BE2C (cell line): ENCODE measurements at regions not wholly inside any gene's neighbourhood (a gene's known extent, or its start where the extent isn't known, plus 50 kb on each side); places are given as distances from the start of the nearest gene placed in this dataset.
A peak's percentile ranks its signal among the peaks of the same experiment; 100 is the strongest.

Experiments used
- DNase-seq: peaks from one replicate; pipeline ENCODE4 v3.0.0-alpha.2; 2020
- H3K27me3 ChIP-seq: fragments of 250-450 bp; sonication (Bioruptor Pico); 2 replicates; pipeline ENCODE4 v1.5.1; 2020; ENCODE audit warnings: mild to moderate bottlenecking
- H3K36me3 ChIP-seq: fragments of 250-450 bp; sonication (Bioruptor Pico); 2 replicates; pipeline ENCODE4 v1.5.1; 2020; ENCODE audit warnings: mild to moderate bottlenecking
- H3K4me1 ChIP-seq: fragments of 250-450 bp; sonication (Bioruptor Pico); 2 replicates; pipeline ENCODE4 v1.5.1; 2020
- H3K4me3 ChIP-seq: 2 replicates; pipeline ENCODE4 v1.5.1; 2011; ENCODE audit warnings: low read depth, low read length
- H3K9me3 ChIP-seq: fragments of 250-450 bp; sonication (Bioruptor Pico); 2 replicates; pipeline ENCODE4 v1.5.1; 2020
- TF ChIP-seq, protein P1 (sequence below): IDR thresholded peaks from 2 replicates; pipeline ENCODE4 v1.5.1; 2012; ENCODE audit warnings: mild to moderate bottlenecking, low read depth, low read length

DNA sequence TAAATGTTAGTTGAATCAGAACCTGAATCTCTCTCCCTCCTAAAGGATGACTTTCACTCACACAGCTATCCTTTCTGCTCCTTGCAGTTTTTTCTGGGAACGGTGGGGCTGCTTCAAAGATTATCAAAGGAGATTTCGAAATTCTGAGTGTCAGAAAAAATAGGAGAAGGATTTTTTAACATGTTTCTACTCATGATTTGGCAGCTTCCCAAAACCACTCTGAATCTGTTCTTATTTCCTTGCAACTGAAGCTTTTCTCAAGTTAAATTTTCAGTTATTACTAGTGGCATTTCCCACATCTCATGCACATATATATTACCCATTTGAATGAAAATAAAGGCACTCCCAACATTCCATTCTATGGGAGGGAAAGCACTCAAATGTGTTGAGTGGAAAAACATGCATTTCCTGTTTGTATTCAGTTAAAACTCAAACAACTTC lies 123.6 kb downstream of the LCA5 start:
- TF ChIP-seq, protein P1, sequence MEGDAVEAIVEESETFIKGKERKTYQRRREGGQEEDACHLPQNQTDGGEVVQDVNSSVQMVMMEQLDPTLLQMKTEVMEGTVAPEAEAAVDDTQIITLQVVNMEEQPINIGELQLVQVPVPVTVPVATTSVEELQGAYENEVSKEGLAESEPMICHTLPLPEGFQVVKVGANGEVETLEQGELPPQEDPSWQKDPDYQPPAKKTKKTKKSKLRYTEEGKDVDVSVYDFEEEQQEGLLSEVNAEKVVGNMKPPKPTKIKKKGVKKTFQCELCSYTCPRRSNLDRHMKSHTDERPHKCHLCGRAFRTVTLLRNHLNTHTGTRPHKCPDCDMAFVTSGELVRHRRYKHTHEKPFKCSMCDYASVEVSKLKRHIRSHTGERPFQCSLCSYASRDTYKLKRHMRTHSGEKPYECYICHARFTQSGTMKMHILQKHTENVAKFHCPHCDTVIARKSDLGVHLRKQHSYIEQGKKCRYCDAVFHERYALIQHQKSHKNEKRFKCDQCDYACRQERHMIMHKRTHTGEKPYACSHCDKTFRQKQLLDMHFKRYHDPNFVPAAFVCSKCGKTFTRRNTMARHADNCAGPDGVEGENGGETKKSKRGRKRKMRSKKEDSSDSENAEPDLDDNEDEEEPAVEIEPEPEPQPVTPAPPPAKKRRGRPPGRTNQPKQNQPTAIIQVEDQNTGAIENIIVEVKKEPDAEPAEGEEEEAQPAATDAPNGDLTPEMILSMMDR = no peak
- no peak overlapping the region for H3K4me3 ChIP-seq
- no peaks in the 10 kb centered on the region for H3K9me3 ChIP-seq
- DNase-seq = no peak
- H3K4me1 ChIP-seq = no peaks in the 10 kb centered on the region
- no peaks in the 10 kb centered on the region for H3K27me3 ChIP-seq
- no peaks in the 10 kb centered on the region for H3K36me3 ChIP-seq

DNA sequence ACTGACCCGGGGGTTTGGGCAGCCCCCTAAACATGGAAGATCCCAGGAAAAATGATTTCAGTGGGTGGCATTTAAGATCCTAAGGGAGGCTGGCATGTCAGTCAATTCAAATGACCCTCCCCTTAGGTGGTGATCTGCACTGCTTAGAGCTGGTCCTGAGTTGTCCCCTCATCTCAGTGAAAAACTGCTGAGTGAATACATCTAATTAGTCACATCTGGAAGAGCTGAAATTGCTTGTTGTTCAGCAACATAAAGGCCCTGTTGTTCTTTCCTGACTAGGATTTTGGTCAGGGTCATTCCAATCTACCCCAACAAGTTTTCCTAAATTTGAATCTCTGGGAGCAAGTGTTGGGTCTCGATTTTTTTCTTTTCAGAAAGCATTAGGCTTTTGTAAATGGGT lies 126.4 kb downstream of the LCA5 start:
- H3K4me1 ChIP-seq = no peaks in the 10 kb centered on the region
- H3K4me3 ChIP-seq = no peak overlapping the region
- no peak for DNase-seq
- H3K36me3 ChIP-seq = no peaks in the 10 kb centered on the region
- TF ChIP-seq, protein P1 = no peak
- no peaks in the 10 kb centered on the region for H3K27me3 ChIP-seq
- no peaks in the 10 kb centered on the region for H3K9me3 ChIP-seq

DNA sequence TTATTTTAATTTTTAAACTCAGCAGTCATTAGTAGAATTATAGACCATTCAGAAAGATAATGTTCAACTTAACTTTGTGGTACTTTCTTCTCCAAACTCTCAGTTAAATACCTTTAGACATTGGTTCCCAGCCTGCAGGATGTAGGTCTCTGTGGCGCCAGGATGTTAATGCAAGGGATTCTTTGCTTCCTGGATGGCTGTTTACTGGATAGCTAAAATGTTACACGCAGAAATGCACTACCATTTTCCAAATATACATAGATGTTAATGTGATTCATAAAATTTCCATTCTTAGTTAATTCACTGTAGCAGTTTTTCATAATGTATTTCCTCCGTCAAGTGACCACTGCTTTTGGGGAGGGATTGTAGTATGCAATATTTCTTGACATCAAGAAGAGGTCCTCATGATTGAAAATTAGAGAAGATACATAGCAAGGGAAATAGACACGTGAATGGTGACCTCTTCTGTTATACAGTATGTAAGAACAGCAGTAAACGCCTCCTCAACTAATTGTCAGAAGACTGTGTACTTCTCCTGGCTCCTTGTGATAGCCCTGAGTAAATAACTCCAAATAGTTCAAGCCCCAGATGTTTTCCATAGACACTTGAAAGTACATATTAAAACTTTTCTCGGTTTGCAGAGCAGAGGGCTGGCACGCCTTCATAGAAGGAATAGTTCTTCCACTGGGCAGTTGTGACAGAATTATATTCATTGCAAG lies 128.8 kb downstream of the LCA5 start:
- Histone ChIP-seq H3K4me3 (no peak overlapping the region), H3K36me3 (no peaks in the 10 kb centered on the region), H3K27me3 (no peaks in the 10 kb centered on the region), H3K9me3 (no peaks in the 10 kb centered on the region), H3K4me1 (no peaks in the 10 kb centered on the region)
- DNase-seq = no peak
- TF ChIP-seq, protein P1 = no peak

DNA sequence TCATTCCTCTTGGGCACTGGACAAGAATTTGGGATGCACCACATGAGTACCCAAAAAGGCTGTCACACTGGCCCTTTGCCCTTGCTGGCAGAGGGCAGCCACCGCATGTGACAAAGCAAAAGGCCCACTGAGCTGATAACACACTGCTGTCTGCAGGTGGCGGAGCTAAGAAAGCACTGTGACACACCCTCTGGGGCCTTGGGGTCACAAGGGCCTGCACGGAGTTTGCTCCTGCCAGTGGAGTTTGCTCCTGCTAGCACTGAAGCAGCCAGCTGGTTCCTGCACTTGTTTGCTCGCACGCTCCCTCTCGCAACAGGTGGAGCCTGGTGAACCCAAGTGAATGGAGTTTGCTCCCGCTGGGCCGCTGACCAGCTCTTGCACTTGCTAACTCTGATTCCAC lies 132.6 kb downstream of the LCA5 start:
- Histone ChIP-seq H3K27me3 (no peaks in the 10 kb centered on the region), H3K4me1 (no peaks in the 10 kb centered on the region), H3K36me3 (no peaks in the 10 kb centered on the region), H3K4me3 (no peak overlapping the region), H3K9me3 (no peaks in the 10 kb centered on the region)
- TF ChIP-seq, protein P1 = no peak
- DNase-seq = no peak

DNA sequence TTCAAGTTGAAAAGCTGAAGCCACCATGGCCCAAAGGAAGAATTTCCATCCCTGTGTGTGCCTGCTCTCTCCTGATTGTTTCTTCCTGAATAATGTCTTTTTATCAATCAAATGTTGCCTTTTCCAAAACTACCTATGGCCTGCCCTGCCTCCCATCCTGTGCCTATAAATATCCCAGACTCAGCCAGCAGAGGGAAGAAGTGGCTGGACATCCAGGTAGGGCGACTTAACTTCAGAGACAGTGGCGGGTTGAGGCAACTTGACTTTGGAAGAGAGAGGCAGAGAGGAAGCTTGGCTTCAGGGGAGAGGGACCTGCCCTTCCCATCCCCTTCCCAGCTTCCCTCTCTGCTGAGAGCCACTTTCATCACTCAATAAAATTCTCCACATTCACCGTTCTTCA lies 133.0 kb downstream of the LCA5 start:
- Histone ChIP-seq H3K36me3 (no peaks in the 10 kb centered on the region), H3K4me1 (no peaks in the 10 kb centered on the region), H3K9me3 (no peaks in the 10 kb centered on the region), H3K4me3 (no peak overlapping the region), H3K27me3 (no peaks in the 10 kb centered on the region)
- no peak for DNase-seq
- TF ChIP-seq, protein P1 = peak; percentile 20; the same call in 1 of the 2 replicates

DNA sequence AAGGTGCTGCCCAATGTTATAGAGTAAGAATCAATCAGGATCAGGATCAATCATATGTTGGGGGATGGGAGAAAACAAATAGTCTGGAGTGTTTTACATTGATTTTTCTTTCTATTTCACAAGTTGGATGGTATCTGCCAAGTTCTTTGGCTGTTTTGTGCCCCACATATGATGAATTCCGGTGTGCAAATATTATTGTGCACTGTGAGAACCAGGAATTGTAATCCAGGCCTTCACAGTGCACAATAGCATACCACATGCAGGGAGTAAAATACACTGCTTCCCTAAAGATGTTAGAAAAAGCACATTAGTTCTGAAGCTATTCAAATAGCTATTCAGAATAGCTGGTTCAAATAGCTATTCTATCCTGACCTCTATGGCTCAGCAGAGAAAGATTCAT lies 133.7 kb downstream of the LCA5 start:
- H3K4me1 ChIP-seq = no peaks in the 10 kb centered on the region
- H3K4me3 ChIP-seq = no peak overlapping the region
- no peak for DNase-seq
- H3K36me3 ChIP-seq = no peaks in the 10 kb centered on the region
- TF ChIP-seq, protein P1 = no peak
- no peaks in the 10 kb centered on the region for H3K9me3 ChIP-seq
- H3K27me3 ChIP-seq = no peaks in the 10 kb centered on the region
